GM18505 (cell line): ENCODE measurements at regions not wholly inside any gene's neighbourhood (a gene's known extent, or its start where the extent isn't known, plus 50 kb on each side); places are given as distances from the start of the nearest gene placed in this dataset.

Experiments used
- ATAC-seq: cut with Tn5 transposase; IDR thresholded peaks from one replicate; pipeline ENCODE4 v1.9.1; 2021; ENCODE audit not compliant: unreplicated experiment
- POLR2A ChIP-seq: IDR thresholded peaks from 4 replicates; pipeline ENCODE4 v1.6.1; 2011; ENCODE audit warnings: borderline replicate concordance; ENCODE audit not compliant: insufficient read depth, insufficient read length; ENCODE audit errors: extremely low read depth

DNA sequence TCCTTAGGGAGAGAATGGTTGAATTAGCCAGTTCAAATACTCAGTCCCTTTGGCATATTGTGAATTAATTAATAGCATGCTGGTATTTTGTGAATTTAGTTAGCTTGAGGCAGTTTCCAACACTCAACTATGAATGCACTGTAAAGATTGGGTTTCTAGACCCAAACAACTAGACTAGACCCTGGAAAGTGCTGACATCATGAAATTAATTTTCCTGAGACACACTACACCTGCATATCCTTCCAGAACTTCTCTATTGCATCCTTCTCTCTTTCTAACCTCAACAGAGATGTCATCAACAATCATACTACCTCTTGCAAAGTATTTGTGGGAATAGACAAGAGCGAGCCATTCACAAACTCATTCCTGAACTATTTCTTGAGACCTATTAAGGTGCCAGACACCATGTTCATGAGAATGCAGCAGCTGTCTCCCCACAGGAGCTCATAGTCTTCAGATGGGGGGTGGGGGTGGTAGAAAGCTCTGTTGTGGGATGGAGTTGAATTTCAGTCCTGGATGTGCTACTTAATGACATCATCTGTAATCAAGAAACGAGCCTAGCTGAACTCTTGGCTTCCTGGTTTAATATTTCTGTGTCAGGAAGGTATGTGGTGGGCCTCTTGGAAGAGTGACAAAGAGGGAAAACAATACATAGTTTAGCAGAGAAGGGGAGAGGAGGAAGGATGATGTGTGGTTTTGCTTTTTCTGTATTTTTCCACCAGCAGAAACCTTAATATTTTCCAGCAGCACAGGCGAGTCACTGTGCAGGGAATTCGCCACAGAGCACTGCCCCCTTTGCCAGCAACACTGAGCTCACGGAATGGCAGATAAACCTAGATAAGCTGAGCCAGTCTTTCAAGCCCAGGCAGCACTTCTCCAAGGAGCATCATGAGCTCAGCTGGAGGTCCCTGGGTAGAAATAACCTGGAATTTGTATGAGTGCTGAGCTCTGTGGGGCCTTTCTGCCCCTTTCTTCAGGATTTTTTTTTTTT, 53.1 kb upstream of the CYSLTR2 start:
- no peak for TF ChIP-seq POLR2A
- no peak for ATAC-seq

DNA sequence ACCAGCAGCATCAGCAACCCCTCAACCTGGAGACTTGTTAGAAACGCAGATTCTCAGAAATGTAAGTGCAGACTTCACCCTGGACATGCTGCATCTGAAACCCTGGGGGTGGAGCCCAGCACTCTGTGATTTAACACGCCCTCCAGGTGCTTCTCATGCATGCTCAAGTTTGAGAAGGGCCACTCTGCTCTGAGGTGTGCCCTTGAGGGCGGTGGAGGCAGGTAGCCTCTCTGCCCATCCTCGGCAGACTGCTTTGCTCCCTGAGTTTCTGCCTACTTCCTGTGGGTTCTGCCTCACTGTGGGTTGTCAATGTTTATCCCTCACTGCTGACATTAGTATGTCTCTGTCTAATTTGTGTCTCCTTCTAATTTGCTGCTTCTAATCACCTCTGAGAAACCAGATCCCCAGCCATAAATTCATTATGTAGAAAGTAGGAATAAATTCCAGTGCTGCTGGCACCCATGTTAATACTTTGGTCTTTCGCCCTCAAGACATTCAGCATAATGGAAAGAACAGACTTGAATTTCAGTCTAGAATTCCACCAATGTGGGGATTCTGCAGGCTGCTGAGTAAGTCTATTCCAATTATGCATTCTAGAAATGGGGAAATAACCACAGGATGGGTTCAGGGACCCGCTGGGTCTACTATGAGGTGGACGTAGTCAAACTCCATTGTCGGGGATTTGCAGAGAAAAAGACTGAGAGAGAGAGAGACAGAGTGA, 51.3 kb upstream of the CYSLTR2 start:
- TF ChIP-seq POLR2A: no peak
- ATAC-seq: no peak

DNA sequence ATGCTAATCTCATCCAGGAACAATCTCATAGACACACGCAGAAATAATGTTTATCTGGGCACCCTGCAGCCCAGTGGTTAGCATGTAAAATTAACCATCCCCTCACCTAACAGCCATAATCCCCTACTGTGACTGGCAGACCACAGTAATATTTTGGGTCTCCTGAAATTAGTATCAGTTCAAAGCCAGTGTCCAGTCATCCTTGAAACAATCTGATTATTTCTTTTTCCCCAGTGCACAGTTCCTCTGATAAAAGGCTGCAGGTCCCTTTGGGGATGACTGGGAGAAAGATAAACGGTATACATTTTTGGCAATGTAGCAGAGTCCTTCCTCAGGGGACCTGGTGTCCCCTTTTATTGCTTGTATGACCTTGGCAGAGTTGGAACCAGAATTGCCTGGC, 50.4 kb upstream of the CYSLTR2 start:
- ATAC-seq: no peak
- TF ChIP-seq POLR2A: no peak
